Ovary (tissue), 3 donors: ENCODE measurements at regions not wholly inside any gene's neighbourhood (a gene's known extent, or its start where the extent isn't known, plus 50 kb on each side); places are given as distances from the start of the nearest gene placed in this dataset.

Experiments used
- CTCF ChIP-seq, 3 donors: fragments of 450-650 bp in 2 of 3; fragments of 200-600 bp in 1 of 3; IDR thresholded peaks; one replicate each; pipeline versions ENCODE4 v1.5.1 to v1.8.0; 2016 to 2022; ENCODE audit warnings: antibody characterized with exemption in 3 of 3, mild to moderate bottlenecking in 1 of 3
- EP300 ChIP-seq: sonication (generic); formaldehyde crosslinking; IDR thresholded peaks from one replicate; pipeline ENCODE4 v1.6.1; 2017; ENCODE audit warnings: antibody characterized with exemption
- donor health status: DM: no; HTN: no; CAD: no.

DNA sequence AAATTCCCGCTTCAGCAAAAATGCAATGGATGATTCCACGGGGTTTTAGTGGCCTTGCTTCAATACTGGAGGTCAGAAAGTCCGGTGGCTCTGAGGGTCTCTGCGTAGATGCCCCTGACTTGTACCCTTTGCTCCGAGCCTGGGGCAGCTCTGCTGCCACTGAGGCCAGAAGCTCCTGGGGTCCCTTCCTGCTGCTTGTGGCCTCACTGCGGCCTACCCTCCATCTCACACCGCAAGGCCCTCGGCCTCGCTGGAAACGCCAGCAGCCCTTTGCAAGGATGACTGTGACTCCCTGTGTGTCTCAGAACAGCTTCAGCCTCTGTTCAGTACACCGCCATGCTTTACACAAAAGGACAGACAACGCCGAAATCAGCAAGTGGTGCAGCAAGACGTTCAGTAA lies 244.8 kb downstream of the ACTR3B start:
- TF ChIP-seq EP300 (no peak), CTCF (IDR thresholded peaks at IDR 0.05) (no peak)
